OCI-LY1 (cell line): ENCODE measurements at regions not wholly inside any gene's neighbourhood (a gene's known extent, or its start where the extent isn't known, plus 50 kb on each side); places are given as distances from the start of the nearest gene placed in this dataset.
"Not testable (repeated sequence)": the region's sequence is repeated elsewhere in the genome, so short reads cannot be mapped to it uniquely, and the experiment has no call there.

ENCODE experiments used
- EZH2 ChIP-seq: fragments of 200-600 bp; sonication (generic), shearing (Covaris generic); IDR thresholded peaks from 2 replicates; pipeline ENCODE4 v1.8.0; 2017; ENCODE audit warnings: borderline replicate concordance, mixed run types, mild to moderate bottlenecking, antibody characterized with exemption, low read length, moderate library complexity, mixed read lengths
- TF ChIP-seq, protein P1 (sequence below): fragments of 200-600 bp; sonication (generic), shearing (Covaris generic); IDR thresholded peaks from 2 replicates; pipeline ENCODE4 v1.5.1; 2017; ENCODE audit warnings: mild to moderate bottlenecking, antibody characterized with exemption, low read length, moderate library complexity, mixed read lengths

GRCh38 chrX:71838092-71838491 lies 72.6 kb upstream of the NHSL2 start:
- TF ChIP-seq, protein P1, sequence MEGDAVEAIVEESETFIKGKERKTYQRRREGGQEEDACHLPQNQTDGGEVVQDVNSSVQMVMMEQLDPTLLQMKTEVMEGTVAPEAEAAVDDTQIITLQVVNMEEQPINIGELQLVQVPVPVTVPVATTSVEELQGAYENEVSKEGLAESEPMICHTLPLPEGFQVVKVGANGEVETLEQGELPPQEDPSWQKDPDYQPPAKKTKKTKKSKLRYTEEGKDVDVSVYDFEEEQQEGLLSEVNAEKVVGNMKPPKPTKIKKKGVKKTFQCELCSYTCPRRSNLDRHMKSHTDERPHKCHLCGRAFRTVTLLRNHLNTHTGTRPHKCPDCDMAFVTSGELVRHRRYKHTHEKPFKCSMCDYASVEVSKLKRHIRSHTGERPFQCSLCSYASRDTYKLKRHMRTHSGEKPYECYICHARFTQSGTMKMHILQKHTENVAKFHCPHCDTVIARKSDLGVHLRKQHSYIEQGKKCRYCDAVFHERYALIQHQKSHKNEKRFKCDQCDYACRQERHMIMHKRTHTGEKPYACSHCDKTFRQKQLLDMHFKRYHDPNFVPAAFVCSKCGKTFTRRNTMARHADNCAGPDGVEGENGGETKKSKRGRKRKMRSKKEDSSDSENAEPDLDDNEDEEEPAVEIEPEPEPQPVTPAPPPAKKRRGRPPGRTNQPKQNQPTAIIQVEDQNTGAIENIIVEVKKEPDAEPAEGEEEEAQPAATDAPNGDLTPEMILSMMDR, result not testable (repeated sequence)
- TF ChIP-seq EZH2, result not testable (repeated sequence)
